Esophagus squamous epithelium (tissue), 4 donors: ENCODE measurements at regions not wholly inside any gene's neighbourhood (a gene's known extent, or its start where the extent isn't known, plus 50 kb on each side); places are given as distances from the start of the nearest gene placed in this dataset.

Source experiments
- POLR2A ChIP-seq, 4 donors: fragments of 450-650 bp; IDR thresholded peaks; one replicate each; pipeline ENCODE4 v1.6.1; 2017; ENCODE audit warnings: antibody characterized with exemption in 4 of 4, mild to moderate bottlenecking in 4 of 4, moderate library complexity in 3 of 4
- TF ChIP-seq, protein P1 (sequence below), 6 experiments: fragments of 450-650 bp in 4 of 6; fragments of 200-600 bp in 2 of 6; sonication (generic) in 2 of 6; IDR thresholded peaks; one replicate each; pipeline ENCODE4 v1.5.1; 2016 to 2019; ENCODE audit warnings: antibody characterized with exemption in 6 of 6, mild to moderate bottlenecking in 4 of 6, moderate library complexity in 4 of 6

DNA sequence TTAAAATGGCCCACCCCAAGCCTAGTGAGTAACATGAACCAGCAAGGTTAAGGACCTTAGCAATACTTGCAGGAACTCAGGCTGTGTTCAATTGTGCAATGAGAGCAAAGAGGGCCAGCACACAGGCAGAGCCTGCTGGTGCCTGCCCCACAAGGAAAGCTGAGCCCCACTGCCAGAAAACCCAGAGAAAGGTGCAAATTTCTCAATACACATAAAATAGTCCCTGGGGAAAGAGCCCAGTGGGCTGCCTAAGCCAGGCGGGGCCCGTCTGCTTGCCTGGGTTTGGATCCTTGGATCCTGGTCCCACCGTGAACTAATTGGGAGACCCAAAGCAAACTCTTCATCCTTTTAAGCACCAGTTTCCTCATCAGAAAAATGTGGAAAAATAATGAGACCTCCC lies 128.5 kb upstream of the CACNA1E start:
- TF ChIP-seq, protein P1, sequence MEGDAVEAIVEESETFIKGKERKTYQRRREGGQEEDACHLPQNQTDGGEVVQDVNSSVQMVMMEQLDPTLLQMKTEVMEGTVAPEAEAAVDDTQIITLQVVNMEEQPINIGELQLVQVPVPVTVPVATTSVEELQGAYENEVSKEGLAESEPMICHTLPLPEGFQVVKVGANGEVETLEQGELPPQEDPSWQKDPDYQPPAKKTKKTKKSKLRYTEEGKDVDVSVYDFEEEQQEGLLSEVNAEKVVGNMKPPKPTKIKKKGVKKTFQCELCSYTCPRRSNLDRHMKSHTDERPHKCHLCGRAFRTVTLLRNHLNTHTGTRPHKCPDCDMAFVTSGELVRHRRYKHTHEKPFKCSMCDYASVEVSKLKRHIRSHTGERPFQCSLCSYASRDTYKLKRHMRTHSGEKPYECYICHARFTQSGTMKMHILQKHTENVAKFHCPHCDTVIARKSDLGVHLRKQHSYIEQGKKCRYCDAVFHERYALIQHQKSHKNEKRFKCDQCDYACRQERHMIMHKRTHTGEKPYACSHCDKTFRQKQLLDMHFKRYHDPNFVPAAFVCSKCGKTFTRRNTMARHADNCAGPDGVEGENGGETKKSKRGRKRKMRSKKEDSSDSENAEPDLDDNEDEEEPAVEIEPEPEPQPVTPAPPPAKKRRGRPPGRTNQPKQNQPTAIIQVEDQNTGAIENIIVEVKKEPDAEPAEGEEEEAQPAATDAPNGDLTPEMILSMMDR (IDR thresholded peaks at IDR 0.05), result no peak
- no peak for TF ChIP-seq POLR2A (IDR thresholded peaks at IDR 0.05)
